ENCODE measurements at regions not wholly inside any gene's neighbourhood (a gene's known extent, or its start where the extent isn't known, plus 50 kb on each side); places are given as distances from the start of the nearest gene placed in this dataset.

DNA sequence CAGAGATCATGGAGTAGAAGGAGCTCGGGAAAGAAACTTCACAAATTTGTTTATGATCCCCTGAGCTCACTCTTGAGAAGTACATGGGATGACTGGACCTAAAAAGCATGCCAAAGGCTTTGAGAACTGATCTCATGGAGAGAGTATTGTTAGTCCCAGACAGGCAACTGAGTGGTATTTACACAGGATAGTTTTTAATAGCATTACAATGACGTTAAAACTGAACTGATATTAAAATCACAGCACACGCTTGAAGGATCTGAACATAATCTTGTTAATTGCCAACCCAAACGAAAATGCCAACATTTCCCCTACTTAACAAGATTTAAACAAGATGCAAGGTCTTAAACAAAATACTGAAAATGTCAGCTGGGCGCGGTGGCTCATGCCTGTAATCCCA is 113.2 kb upstream of the NLGN1 start:
- no peaks in the 10 kb centered on the region for H3K27me3 ChIP-seq (ENCODE audit: insufficient read depth, low read length)
- H3K4me3 ChIP-seq (ENCODE audit: insufficient read depth, low read length), result no peak overlapping the region
- no peak overlapping the region for H2AFZ ChIP-seq (ENCODE audit: low read length)
- H3K27ac ChIP-seq (ENCODE audit: low read depth, low read length), result no peak overlapping the region
- no peaks in the 10 kb centered on the region for H3K79me2 ChIP-seq (ENCODE audit: insufficient read depth, low read length)
- TF ChIP-seq, protein P1, sequence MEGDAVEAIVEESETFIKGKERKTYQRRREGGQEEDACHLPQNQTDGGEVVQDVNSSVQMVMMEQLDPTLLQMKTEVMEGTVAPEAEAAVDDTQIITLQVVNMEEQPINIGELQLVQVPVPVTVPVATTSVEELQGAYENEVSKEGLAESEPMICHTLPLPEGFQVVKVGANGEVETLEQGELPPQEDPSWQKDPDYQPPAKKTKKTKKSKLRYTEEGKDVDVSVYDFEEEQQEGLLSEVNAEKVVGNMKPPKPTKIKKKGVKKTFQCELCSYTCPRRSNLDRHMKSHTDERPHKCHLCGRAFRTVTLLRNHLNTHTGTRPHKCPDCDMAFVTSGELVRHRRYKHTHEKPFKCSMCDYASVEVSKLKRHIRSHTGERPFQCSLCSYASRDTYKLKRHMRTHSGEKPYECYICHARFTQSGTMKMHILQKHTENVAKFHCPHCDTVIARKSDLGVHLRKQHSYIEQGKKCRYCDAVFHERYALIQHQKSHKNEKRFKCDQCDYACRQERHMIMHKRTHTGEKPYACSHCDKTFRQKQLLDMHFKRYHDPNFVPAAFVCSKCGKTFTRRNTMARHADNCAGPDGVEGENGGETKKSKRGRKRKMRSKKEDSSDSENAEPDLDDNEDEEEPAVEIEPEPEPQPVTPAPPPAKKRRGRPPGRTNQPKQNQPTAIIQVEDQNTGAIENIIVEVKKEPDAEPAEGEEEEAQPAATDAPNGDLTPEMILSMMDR (IDR thresholded peaks at IDR 0.05; ENCODE audit: extremely low read depth, low read depth, low read length), result no peak
- H4K20me1 ChIP-seq (ENCODE audit: insufficient read depth, low read length), result no peaks in the 10 kb centered on the region
- no peak for DNase-seq (ENCODE audit: insufficient read length, low spot score, missing footprints)
- peaks cover 2% of the 10 kb centered on the region for H3K9me3 ChIP-seq (ENCODE audit: low read depth, low read length)
- H3K4me1 ChIP-seq (ENCODE audit: insufficient read depth, low read length), result no peaks in the 10 kb centered on the region
- H3K4me2 ChIP-seq (ENCODE audit: insufficient read depth, low read length), result no peak overlapping the region
- no peaks in the 10 kb centered on the region for H3K36me3 ChIP-seq (ENCODE audit: insufficient read depth, low read length)

DNA sequence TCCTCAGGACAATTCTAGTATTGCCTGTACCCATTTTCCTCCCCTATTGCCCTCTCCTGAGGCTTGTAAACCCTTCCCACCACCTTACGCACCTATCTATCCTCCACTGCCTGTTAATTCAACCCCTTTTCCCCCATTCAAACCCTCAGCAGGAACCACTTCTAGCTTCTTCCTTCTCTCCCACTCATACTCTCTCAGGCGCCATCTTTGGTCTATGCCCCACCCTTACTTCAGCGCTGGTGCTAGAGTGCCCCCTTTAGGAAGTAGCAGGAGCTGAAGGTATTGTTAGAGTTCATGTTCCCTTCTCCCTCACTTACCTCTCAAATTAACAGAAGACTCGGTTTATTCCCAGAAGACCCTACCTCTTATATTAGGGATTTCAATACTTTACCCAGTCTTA is 121.8 kb upstream of the NLGN1 start:
- Histone ChIP-seq H3K36me3 (ENCODE audit: insufficient read depth, low read length) (no peaks in the 10 kb centered on the region), H3K27me3 (ENCODE audit: insufficient read depth, low read length) (no peaks in the 10 kb centered on the region), H2AFZ (ENCODE audit: low read length) (no peak overlapping the region), H3K79me2 (ENCODE audit: insufficient read depth, low read length) (no peaks in the 10 kb centered on the region), H3K4me1 (ENCODE audit: insufficient read depth, low read length) (no peaks in the 10 kb centered on the region), H4K20me1 (ENCODE audit: insufficient read depth, low read length) (no peaks in the 10 kb centered on the region), H3K4me3 (ENCODE audit: insufficient read depth, low read length) (no peak overlapping the region), H3K4me2 (ENCODE audit: insufficient read depth, low read length) (no peak overlapping the region), H3K27ac (ENCODE audit: low read depth, low read length) (no peak overlapping the region), H3K9me3 (ENCODE audit: low read depth, low read length) (no peaks in the 10 kb centered on the region)
- TF ChIP-seq, protein P1 (IDR thresholded peaks at IDR 0.05; ENCODE audit: extremely low read depth, low read depth, low read length), result no peak
- no peak for DNase-seq (ENCODE audit: insufficient read length, low spot score, missing footprints)

DNA sequence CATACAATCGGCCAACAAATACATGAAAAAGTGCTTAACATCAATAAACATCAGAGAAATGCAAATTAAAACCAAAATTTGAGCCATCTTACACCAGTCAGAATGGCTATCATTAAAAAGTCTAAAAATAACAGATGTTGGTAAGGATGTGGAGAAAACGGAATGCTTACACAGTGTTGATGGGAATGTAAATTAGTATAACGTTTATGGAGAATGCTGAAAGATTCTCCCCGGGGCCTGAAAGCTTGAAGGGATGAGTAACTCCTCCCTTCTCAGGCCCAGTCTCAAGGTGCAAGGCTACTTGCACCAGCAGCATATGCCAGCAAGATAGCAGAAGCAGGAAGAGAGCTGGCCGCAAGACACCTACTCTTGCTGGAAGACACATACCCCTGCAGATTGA is 123.7 kb upstream of the NLGN1 start:
- no peak overlapping the region for H3K27ac ChIP-seq (ENCODE audit: low read depth, low read length)
- H3K27me3 ChIP-seq (ENCODE audit: insufficient read depth, low read length), result no peaks in the 10 kb centered on the region
- no peaks in the 10 kb centered on the region for H3K79me2 ChIP-seq (ENCODE audit: insufficient read depth, low read length)
- no peak overlapping the region for H2AFZ ChIP-seq (ENCODE audit: low read length)
- H3K4me1 ChIP-seq (ENCODE audit: insufficient read depth, low read length), result no peaks in the 10 kb centered on the region
- H4K20me1 ChIP-seq (ENCODE audit: insufficient read depth, low read length), result no peaks in the 10 kb centered on the region
- no peak overlapping the region for H3K4me2 ChIP-seq (ENCODE audit: insufficient read depth, low read length)
- no peak for DNase-seq (ENCODE audit: insufficient read length, low spot score, missing footprints)
- H3K4me3 ChIP-seq (ENCODE audit: insufficient read depth, low read length), result no peak overlapping the region
- H3K9me3 ChIP-seq (ENCODE audit: low read depth, low read length), result no peaks in the 10 kb centered on the region
- TF ChIP-seq, protein P1 (IDR thresholded peaks at IDR 0.05; ENCODE audit: extremely low read depth, low read depth, low read length), result no peak
- no peaks in the 10 kb centered on the region for H3K36me3 ChIP-seq (ENCODE audit: insufficient read depth, low read length)

DNA sequence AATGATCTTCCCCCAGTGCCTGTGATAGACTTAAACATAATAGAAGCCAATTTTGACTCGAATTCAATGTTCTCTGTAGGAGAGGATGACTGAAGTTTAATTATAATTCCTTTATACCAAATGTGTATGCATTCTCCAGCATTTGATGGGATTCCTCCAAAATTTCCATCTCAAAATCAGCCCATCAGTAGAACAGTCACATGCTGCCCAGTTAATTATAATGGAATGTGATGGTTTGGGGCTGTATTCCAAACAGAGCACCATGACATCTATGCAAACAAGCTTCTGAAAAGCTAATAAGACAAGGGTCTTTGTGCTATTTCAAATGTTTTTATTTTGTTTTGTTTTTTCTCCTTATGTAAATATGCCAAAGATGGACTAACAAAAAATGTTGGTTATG is 127.7 kb upstream of the SPATA16 start:
- Histone ChIP-seq H3K27ac (ENCODE audit: low read depth, low read length) (no peak overlapping the region), H3K79me2 (ENCODE audit: insufficient read depth, low read length) (no peaks in the 10 kb centered on the region), H3K36me3 (ENCODE audit: insufficient read depth, low read length) (no peaks in the 10 kb centered on the region), H3K4me1 (ENCODE audit: insufficient read depth, low read length) (no peaks in the 10 kb centered on the region), H3K9me3 (ENCODE audit: low read depth, low read length) (peaks cover 3% of the 10 kb centered on the region), H3K27me3 (ENCODE audit: insufficient read depth, low read length) (no peaks in the 10 kb centered on the region), H3K4me3 (ENCODE audit: insufficient read depth, low read length) (no peak overlapping the region), H2AFZ (ENCODE audit: low read length) (no peak overlapping the region), H3K4me2 (ENCODE audit: insufficient read depth, low read length) (no peak overlapping the region), H4K20me1 (ENCODE audit: insufficient read depth, low read length) (no peaks in the 10 kb centered on the region)
- TF ChIP-seq, protein P1 (IDR thresholded peaks at IDR 0.05; ENCODE audit: extremely low read depth, low read depth, low read length), result no peak
- DNase-seq (ENCODE audit: insufficient read length, low spot score, missing footprints), result no peak

Data from osteoblast (primary cell).